K562 (cell line): ENCODE measurements at regions not wholly inside any gene's neighbourhood (a gene's known extent, or its start where the extent isn't known, plus 50 kb on each side); places are given as distances from the start of the nearest gene placed in this dataset.

ENCODE experiments used
- ATAC-seq: fragments of 200-7000 bp; cut with Tn5 transposase; 3 replicates; pipeline ENCODE4 v1.9.1; 2020; ENCODE audit warnings: moderate library complexity
- BruUV-seq: library from RNA; stranded (reverse); fragments of 400-500 nt; replicated peaks from 2 replicates; lab custom pipeline; 2021; lab: Mats Ljungman, UMichigan
- CTCF ChIA-PET: fragments of 300-600 bp; formaldehyde crosslinking; extraction: SDS; loops from one replicate; lab custom pipeline; 2021; ENCODE audit warnings: low intra/inter-chr PET ratio; lab: Yijun Ruan, JAX
- POLR2A ChIA-PET: fragments of 300-600, 350-650 bp; sonication (Branson Sonifier 250); formaldehyde crosslinking; extraction: SDS; loops from one replicate; lab custom pipeline; 2021; ENCODE audit warnings: antibody characterized with exemption, inconsistent platforms; lab: Yijun Ruan, JAX
- DNase-seq, 4 experiments: peaks; one replicate each; pipeline versions ENCODE4 v3.0.0 to v3.0.0-alpha.2; 2011 to 2018; ENCODE audit warnings: low spot score in 3 of 4, mixed read lengths in 3 of 4; ENCODE audit errors: extremely low read depth in 1 of 4
- FAIRE-seq: peaks from 2 replicates; lab custom pipeline; 2011; peaks lifted over from hg19 to GRCh38; lab: Jason Lieb, UNC
- H2AFZ ChIP-seq: 2 replicates; pipeline ENCODE4 v1.6.0; 2011; ENCODE audit warnings: low read depth, low read length, control low read depth, inconsistent platforms
- H3K27ac ChIP-seq: fragments of 200-600 bp; 3 replicates; pipeline ENCODE4 v1.8.0; 2011; ENCODE audit warnings: low read depth, mild to moderate bottlenecking, control low read depth, inconsistent platforms, low read length, moderate library complexity, mixed read lengths; ENCODE audit errors: extremely low read depth
- H3K27me3 ChIP-seq, 2 experiments: fragments of 300-600 bp in 1 of 2; 2 replicates in 1 of 2; 3 replicates in 1 of 2; pipeline versions ENCODE4 v1.6.0 to v1.8.0; 2011; ENCODE audit warnings: inconsistent platforms in 2 of 2, low read length in 2 of 2, mild to moderate bottlenecking in 1 of 2, mixed read lengths in 1 of 2, moderate library complexity in 1 of 2; ENCODE audit not compliant: control insufficient read depth in 2 of 2, insufficient read depth in 2 of 2
- H3K36me3 ChIP-seq: fragments of 300-600 bp; 3 replicates; pipeline ENCODE4 v1.8.0; 2011; ENCODE audit warnings: mild to moderate bottlenecking, low read length, inconsistent platforms; ENCODE audit not compliant: control insufficient read depth, insufficient read depth
- H3K4me1 ChIP-seq, 2 experiments: fragments of 200-600 bp in 1 of 2; replicated peaks in 1 of 2; 2 replicates in 1 of 2; 3 replicates in 1 of 2; pipeline versions ENCODE4 v1.5.1 to v1.8.0; 2011; ENCODE audit warnings: inconsistent platforms in 2 of 2, low read length in 2 of 2, mild to moderate bottlenecking in 1 of 2, mixed read lengths in 1 of 2, moderate library complexity in 1 of 2; ENCODE audit not compliant: control insufficient read depth in 2 of 2, insufficient read depth in 2 of 2
- H3K4me2 ChIP-seq: 2 replicates; pipeline ENCODE4 v1.6.1; 2011; ENCODE audit warnings: low read length, control low read depth, inconsistent platforms, mixed read lengths; ENCODE audit not compliant: insufficient read depth
- H3K4me3 ChIP-seq: fragments of 200-600 bp; sonication (generic), shearing (Covaris generic); 2 replicates; pipeline ENCODE4 v1.5.1; 2016; ENCODE audit warnings: control low read depth, inconsistent platforms
- H3K79me2 ChIP-seq: fragments of 200-600 bp; 3 replicates; pipeline ENCODE4 v1.8.0; 2011; ENCODE audit warnings: low read length, inconsistent platforms; ENCODE audit not compliant: control insufficient read depth, insufficient read depth
- H3K9ac ChIP-seq, 2 experiments: 2 replicates each; pipeline versions ENCODE4 v1.6.0 to v1.6.1; 2011; ENCODE audit warnings: low read depth in 2 of 2, low read length in 2 of 2, control low read depth in 1 of 2, inconsistent platforms in 1 of 2, mild to moderate bottlenecking in 1 of 2, mixed read lengths in 1 of 2; ENCODE audit not compliant: insufficient read depth in 1 of 2
- H3K9me1 ChIP-seq: one replicate; pipeline ENCODE4 v1.6.0; 2011; ENCODE audit warnings: inconsistent platforms, mild to moderate bottlenecking, low read length, moderate library complexity; ENCODE audit not compliant: control insufficient read depth, insufficient read depth
- H3K9me3 ChIP-seq: replicated peaks from 2 replicates; pipeline ENCODE4 v1.5.1; 2011; ENCODE audit warnings: low read depth, low read length, inconsistent platforms; ENCODE audit not compliant: control insufficient read depth, insufficient read depth
- H4K20me1 ChIP-seq: replicated peaks from 2 replicates; pipeline ENCODE4 v1.6.1; 2011; ENCODE audit warnings: low read length, inconsistent platforms, mixed read lengths; ENCODE audit not compliant: control insufficient read depth, insufficient read depth
- EP400 ChIP-seq: fragments of 450-650 bp; IDR thresholded peaks from 2 replicates; pipeline ENCODE4 v1.6.1; 2017; ENCODE audit warnings: antibody characterized with exemption, mild to moderate bottlenecking, moderate library complexity
- NR2C1 ChIP-seq, 2 experiments: fragments of 450-650 bp; IDR thresholded peaks; 2 replicates each; pipeline ENCODE4 v1.6.1; 2017; ENCODE audit warnings: mild to moderate bottlenecking in 2 of 2, antibody characterized with exemption in 1 of 2, inconsistent platforms in 1 of 2, missing compliant biosample characterization in 1 of 2, missing genetic modification characterization in 1 of 2
- RBM15 ChIP-seq: fragments of 200-400 bp; formaldehyde crosslinking; IDR thresholded peaks from 2 replicates; pipeline ENCODE4 v1.6.1; 2018; ENCODE audit warnings: mild to moderate bottlenecking, low read length, moderate library complexity; ENCODE audit not compliant: insufficient read depth
- STAG1 ChIP-seq: sonication (generic); formaldehyde crosslinking; IDR thresholded peaks from 2 replicates; pipeline ENCODE4 v1.5.0; 2020; ENCODE audit warnings: missing genetic modification reagents, borderline replicate concordance
- TCF7L2 ChIP-seq: fragments of 150-350 bp; IDR thresholded peaks from 2 replicates; pipeline ENCODE4 v1.6.1; 2016; ENCODE audit warnings: low read depth, mild to moderate bottlenecking, low read length, moderate library complexity
- ZBTB1 ChIP-seq: sonication (generic); formaldehyde crosslinking; IDR thresholded peaks from 2 replicates; pipeline ENCODE4 v1.8.1; 2023; ENCODE audit warnings: missing genetic modification reagents, low read depth, mild to moderate bottlenecking, borderline replicate concordance
- ZNF57 ChIP-seq: fragments of 450-650 bp; formaldehyde crosslinking; IDR thresholded peaks from 2 replicates; pipeline ENCODE4 v1.4.0; 2020; ENCODE audit warnings: mild to moderate bottlenecking, moderate library complexity
- in situ Hi-C: fragments of 300-500 bp; cut with MboI; formaldehyde crosslinking; loops from 4 replicates; pipeline ENCODE4 v1.15.0; 2018; ENCODE audit warnings: inconsistent platforms, mixed read lengths
- intact Hi-C: fragments of 100-400 bp; cut with micrococcal nuclease; formaldehyde crosslinking; loops from 2 replicates; pipeline ENCODE4 v1.14.2; 2022
- TF ChIP-seq, protein P1 (sequence below): IDR thresholded peaks from 2 replicates; pipeline ENCODE4 v1.6.1; 2016; ENCODE audit warnings: missing genetic modification characterization, missing compliant biosample characterization
- TF ChIP-seq, protein P2 (sequence below): fragments of 250-450 bp; sonication (Bioruptor Pico); IDR thresholded peaks from 2 replicates; pipeline ENCODE4 v1.8.0; 2021; ENCODE audit warnings: mild to moderate bottlenecking, moderate library complexity
- TF ChIP-seq, protein P3 (sequence below), 2 experiments: fragments of 450-650 bp; IDR thresholded peaks; 2 replicates each; pipeline ENCODE4 v1.6.1; 2018; ENCODE audit warnings: mild to moderate bottlenecking in 2 of 2, low read depth in 1 of 2; ENCODE audit not compliant: partially characterized antibody in 2 of 2
- TF ChIP-seq, protein P4 (sequence below): fragments of 250-450 bp; sonication (Bioruptor Pico); IDR thresholded peaks from 2 replicates; pipeline ENCODE4 v1.9.0; 2021; ENCODE audit warnings: mild to moderate bottlenecking
- TF ChIP-seq, protein P5 (sequence below): sonication (generic); formaldehyde crosslinking; IDR thresholded peaks from 2 replicates; pipeline ENCODE4 v1.9.0; 2022; ENCODE audit warnings: mild to moderate bottlenecking, missing genetic modification reagents
- TF ChIP-seq, protein P6 (sequence below): fragments of 450-650 bp; formaldehyde crosslinking; IDR thresholded peaks from 2 replicates; pipeline ENCODE4 v1.4.0; 2022; ENCODE audit warnings: missing genetic modification characterization

DNA sequence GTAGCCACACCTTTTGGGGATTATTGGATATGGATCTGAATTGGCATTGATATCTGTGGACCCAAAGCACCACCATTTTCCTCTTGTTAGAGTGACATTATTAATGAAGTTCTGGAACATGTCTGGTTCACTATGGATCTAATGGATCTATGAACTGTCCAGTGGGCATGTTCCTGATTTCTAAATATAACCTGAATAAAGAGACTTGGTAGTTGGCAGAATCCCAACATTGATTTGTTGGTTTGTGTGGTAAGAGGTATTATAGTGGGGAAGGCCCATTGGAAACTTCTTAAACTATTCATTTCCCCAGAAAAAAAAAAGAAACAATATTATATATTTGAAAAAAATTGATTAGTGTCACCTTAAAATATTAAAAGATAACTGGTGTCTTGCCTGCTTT lies 312.6 kb downstream of the HTR1B start:
- intact Hi-C loops, result no loop called here
- TF ChIP-seq, protein P1, sequence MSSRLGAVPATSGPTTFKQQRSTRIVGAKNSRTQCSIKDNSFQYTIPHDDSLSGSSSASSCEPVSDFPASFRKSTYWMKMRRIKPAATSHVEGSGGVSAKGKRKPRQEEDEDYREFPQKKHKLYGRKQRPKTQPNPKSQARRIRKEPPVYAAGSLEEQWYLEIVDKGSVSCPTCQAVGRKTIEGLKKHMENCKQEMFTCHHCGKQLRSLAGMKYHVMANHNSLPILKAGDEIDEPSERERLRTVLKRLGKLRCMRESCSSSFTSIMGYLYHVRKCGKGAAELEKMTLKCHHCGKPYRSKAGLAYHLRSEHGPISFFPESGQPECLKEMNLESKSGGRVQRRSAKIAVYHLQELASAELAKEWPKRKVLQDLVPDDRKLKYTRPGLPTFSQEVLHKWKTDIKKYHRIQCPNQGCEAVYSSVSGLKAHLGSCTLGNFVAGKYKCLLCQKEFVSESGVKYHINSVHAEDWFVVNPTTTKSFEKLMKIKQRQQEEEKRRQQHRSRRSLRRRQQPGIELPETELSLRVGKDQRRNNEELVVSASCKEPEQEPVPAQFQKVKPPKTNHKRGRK (tag), result no peak
- TF ChIP-seq ZNF57 (no peak), ZBTB1 (CRISPR knock-in tag) (no peak), EP400 (no peak), NR2C1 (IDR thresholded peaks at IDR 0.05) (no peak), NR2C1 (tag; IDR thresholded peaks at IDR 0.05) (no peak), RBM15 (no peak), STAG1 (no peak), TCF7L2 (no peak)
- TF ChIP-seq, protein P2, sequence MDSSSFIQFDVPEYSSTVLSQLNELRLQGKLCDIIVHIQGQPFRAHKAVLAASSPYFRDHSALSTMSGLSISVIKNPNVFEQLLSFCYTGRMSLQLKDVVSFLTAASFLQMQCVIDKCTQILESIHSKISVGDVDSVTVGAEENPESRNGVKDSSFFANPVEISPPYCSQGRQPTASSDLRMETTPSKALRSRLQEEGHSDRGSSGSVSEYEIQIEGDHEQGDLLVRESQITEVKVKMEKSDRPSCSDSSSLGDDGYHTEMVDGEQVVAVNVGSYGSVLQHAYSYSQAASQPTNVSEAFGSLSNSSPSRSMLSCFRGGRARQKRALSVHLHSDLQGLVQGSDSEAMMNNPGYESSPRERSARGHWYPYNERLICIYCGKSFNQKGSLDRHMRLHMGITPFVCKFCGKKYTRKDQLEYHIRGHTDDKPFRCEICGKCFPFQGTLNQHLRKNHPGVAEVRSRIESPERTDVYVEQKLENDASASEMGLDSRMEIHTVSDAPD, result no peak
- TF ChIP-seq, protein P3, sequence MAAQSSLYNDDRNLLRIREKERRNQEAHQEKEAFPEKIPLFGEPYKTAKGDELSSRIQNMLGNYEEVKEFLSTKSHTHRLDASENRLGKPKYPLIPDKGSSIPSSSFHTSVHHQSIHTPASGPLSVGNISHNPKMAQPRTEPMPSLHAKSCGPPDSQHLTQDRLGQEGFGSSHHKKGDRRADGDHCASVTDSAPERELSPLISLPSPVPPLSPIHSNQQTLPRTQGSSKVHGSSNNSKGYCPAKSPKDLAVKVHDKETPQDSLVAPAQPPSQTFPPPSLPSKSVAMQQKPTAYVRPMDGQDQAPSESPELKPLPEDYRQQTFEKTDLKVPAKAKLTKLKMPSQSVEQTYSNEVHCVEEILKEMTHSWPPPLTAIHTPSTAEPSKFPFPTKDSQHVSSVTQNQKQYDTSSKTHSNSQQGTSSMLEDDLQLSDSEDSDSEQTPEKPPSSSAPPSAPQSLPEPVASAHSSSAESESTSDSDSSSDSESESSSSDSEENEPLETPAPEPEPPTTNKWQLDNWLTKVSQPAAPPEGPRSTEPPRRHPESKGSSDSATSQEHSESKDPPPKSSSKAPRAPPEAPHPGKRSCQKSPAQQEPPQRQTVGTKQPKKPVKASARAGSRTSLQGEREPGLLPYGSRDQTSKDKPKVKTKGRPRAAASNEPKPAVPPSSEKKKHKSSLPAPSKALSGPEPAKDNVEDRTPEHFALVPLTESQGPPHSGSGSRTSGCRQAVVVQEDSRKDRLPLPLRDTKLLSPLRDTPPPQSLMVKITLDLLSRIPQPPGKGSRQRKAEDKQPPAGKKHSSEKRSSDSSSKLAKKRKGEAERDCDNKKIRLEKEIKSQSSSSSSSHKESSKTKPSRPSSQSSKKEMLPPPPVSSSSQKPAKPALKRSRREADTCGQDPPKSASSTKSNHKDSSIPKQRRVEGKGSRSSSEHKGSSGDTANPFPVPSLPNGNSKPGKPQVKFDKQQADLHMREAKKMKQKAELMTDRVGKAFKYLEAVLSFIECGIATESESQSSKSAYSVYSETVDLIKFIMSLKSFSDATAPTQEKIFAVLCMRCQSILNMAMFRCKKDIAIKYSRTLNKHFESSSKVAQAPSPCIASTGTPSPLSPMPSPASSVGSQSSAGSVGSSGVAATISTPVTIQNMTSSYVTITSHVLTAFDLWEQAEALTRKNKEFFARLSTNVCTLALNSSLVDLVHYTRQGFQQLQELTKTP (IDR thresholded peaks at IDR 0.05; ENCODE audit: low read depth in 1 of 2, partially characterized antibody in 2 of 2), result no peak
- TF ChIP-seq, protein P4, sequence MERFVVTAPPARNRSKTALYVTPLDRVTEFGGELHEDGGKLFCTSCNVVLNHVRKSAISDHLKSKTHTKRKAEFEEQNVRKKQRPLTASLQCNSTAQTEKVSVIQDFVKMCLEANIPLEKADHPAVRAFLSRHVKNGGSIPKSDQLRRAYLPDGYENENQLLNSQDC (CRISPR knock-in tag), result no peak
- TF ChIP-seq, protein P5, sequence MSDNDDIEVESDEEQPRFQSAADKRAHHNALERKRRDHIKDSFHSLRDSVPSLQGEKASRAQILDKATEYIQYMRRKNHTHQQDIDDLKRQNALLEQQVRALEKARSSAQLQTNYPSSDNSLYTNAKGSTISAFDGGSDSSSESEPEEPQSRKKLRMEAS (CRISPR knock-in tag), result no peak
- TF ChIP-seq, protein P6, sequence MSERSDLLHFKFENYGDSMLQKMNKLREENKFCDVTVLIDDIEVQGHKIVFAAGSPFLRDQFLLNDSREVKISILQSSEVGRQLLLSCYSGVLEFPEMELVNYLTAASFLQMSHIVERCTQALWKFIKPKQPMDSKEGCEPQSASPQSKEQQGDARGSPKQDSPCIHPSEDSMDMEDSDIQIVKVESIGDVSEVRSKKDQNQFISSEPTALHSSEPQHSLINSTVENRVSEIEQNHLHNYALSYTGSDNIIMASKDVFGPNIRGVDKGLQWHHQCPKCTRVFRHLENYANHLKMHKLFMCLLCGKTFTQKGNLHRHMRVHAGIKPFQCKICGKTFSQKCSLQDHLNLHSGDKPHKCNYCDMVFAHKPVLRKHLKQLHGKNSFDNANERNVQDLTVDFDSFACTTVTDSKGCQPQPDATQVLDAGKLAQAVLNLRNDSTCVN (CRISPR knock-in tag), result no peak

More for the DNA sequence above, 312.6 kb downstream of the HTR1B start:
- FAIRE-seq (no peak), ATAC-seq (no peak), DNase-seq (no peak)
- Histone ChIP-seq H3K36me3 (no peaks in the 10 kb centered on the region), H2AFZ (no peak overlapping the region), H3K79me2 (no peaks in the 10 kb centered on the region), H3K9me1 (no peaks in the 10 kb centered on the region), H3K4me3 (no peak overlapping the region), H3K4me2 (no peak overlapping the region), H3K4me1 (no peaks in the 10 kb centered on the region), H3K9me3 (no peaks in the 10 kb centered on the region), H3K27me3 (no peaks in the 10 kb centered on the region), H3K9ac (no peak overlapping the region), H4K20me1 (no peaks in the 10 kb centered on the region), H3K27ac (no peak overlapping the region)
- in situ Hi-C loops, result no loop called here
- CTCF ChIA-PET, result no interaction called here
- BruUV-seq, result no TSS peak
- POLR2A ChIA-PET, result no interaction called here
